PFSK-1 (cell line): ENCODE measurements at regions not wholly inside any gene's neighbourhood (a gene's known extent, or its start where the extent isn't known, plus 50 kb on each side); places are given as distances from the start of the nearest gene placed in this dataset.

Source experiments
- FOXP2 ChIP-seq: optimal IDR thresholded peaks from 2 replicates; pipeline ENCODE3; 2011; ENCODE audit warnings: borderline replicate concordance, control low read depth, inconsistent platforms; ENCODE audit not compliant: insufficient read depth; ENCODE audit errors: extremely low read length, extremely low read depth
- POLR2AphosphoS5 ChIP-seq: IDR thresholded peaks from 2 replicates; pipeline ENCODE4 v1.6.1; 2012; ENCODE audit warnings: low read depth, mild to moderate bottlenecking, control low read depth, low read length, moderate library complexity
- REST ChIP-seq, 2 experiments: IDR thresholded peaks; 2 replicates each; pipeline versions ENCODE4 v1.6.1 to v1.8.0; 2011 to 2012; ENCODE audit warnings: low read depth in 2 of 2, low read length in 2 of 2, control low read depth in 1 of 2, inconsistent platforms in 1 of 2, mild to moderate bottlenecking in 1 of 2, moderate library complexity in 1 of 2; ENCODE audit not compliant: insufficient read depth in 1 of 2
- SIN3A ChIP-seq: IDR thresholded peaks from 2 replicates; pipeline ENCODE4 v1.6.1; 2012; ENCODE audit warnings: mild to moderate bottlenecking, low read length, moderate library complexity, borderline replicate concordance; ENCODE audit not compliant: insufficient read depth
- TAF1 ChIP-seq: IDR thresholded peaks from 2 replicates; pipeline ENCODE4 v1.6.1; 2012; ENCODE audit warnings: low read length, control low read depth, borderline replicate concordance; ENCODE audit not compliant: insufficient read depth

- TF ChIP-seq SIN3A (no peak), POLR2AphosphoS5 (no peak), FOXP2 (no peak), TAF1 (no peak), REST (IDR thresholded peaks at IDR 0.05; ENCODE audit: insufficient read depth in 1 of 2, low read depth in 2 of 2, low read length in 2 of 2) (no peak)
Measured at GRCh38 chr2:58651930-58652329, 410.8 kb upstream of the FANCL start.

GRCh38 chr2:58650781-58651180, 409.7 kb upstream of the FANCL start:
- TF ChIP-seq SIN3A (no peak), REST (IDR thresholded peaks at IDR 0.05; ENCODE audit: insufficient read depth in 1 of 2, low read depth in 2 of 2, low read length in 2 of 2) (no peak), POLR2AphosphoS5 (no peak), FOXP2 (no peak), TAF1 (no peak)

- TF ChIP-seq FOXP2 = no peak
- TF ChIP-seq TAF1 = no peak
- no peak for TF ChIP-seq SIN3A
- no peak for TF ChIP-seq REST (IDR thresholded peaks at IDR 0.05; ENCODE audit: insufficient read depth in 1 of 2, low read depth in 2 of 2, low read length in 2 of 2)
- no peak for TF ChIP-seq POLR2AphosphoS5
Measured at GRCh38 chr2:58649756-58650155, 408.6 kb upstream of the FANCL start.

GRCh38 chr2:58645017-58645416, 403.9 kb upstream of the FANCL start:
- no peak for TF ChIP-seq POLR2AphosphoS5
- TF ChIP-seq TAF1 = no peak
- no peak for TF ChIP-seq SIN3A
- TF ChIP-seq FOXP2 = no peak
- TF ChIP-seq REST (IDR thresholded peaks at IDR 0.05; ENCODE audit: insufficient read depth in 1 of 2, low read depth in 2 of 2, low read length in 2 of 2) = no peak

- no peak for TF ChIP-seq FOXP2
- no peak for TF ChIP-seq REST (IDR thresholded peaks at IDR 0.05; ENCODE audit: insufficient read depth in 1 of 2, low read depth in 2 of 2, low read length in 2 of 2)
- no peak for TF ChIP-seq SIN3A
- no peak for TF ChIP-seq POLR2AphosphoS5
Measured at GRCh38 chr2:58644451-58644850, 403.3 kb upstream of the FANCL start.
